Type B pancreatic cell (in vitro differentiated cells): ENCODE measurements at regions not wholly inside any gene's neighbourhood (a gene's known extent, or its start where the extent isn't known, plus 50 kb on each side); places are given as distances from the start of the nearest gene placed in this dataset.
A peak's percentile ranks its signal among the peaks of the same experiment; 100 is the strongest.
"Not testable (repeated sequence)": the region's sequence is repeated elsewhere in the genome, so short reads cannot be mapped to it uniquely, and the experiment has no call there.

ENCODE experiments used
- DNase-seq: peaks from one replicate; pipeline ENCODE4 v3.0.0; 2021; ENCODE audit warnings: mixed read lengths; ENCODE audit not compliant: unreplicated experiment; ENCODE audit errors: extremely low spot score
- H3K27ac Mint-ChIP-seq: 2 replicates; pipeline ENCODE4 v1.8.0; 2021; ENCODE audit warnings: mild to moderate bottlenecking, mixed read lengths
- H3K27me3 Mint-ChIP-seq: 2 replicates; pipeline ENCODE4 v1.8.0; 2021; ENCODE audit warnings: mixed read lengths
- H3K36me3 Mint-ChIP-seq: 2 replicates; pipeline ENCODE4 v1.8.0; 2021; ENCODE audit warnings: mixed read lengths
- H3K4me1 Mint-ChIP-seq: one replicate; pipeline ENCODE4 v1.8.0; 2021; ENCODE audit warnings: mixed read lengths; ENCODE audit not compliant: unreplicated experiment
- H3K4me3 Mint-ChIP-seq: 2 replicates; pipeline ENCODE4 v1.8.0; 2021; ENCODE audit warnings: mild to moderate bottlenecking, mixed read lengths
- H3K9me3 Mint-ChIP-seq: 2 replicates; pipeline ENCODE4 v1.8.0; 2021; ENCODE audit warnings: mixed read lengths
- TF ChIP-seq, protein P1 (sequence below): fragments of 200-600 bp; sonication (generic); conservative IDR thresholded peaks from 2 replicates; pipeline ENCODE4 v1.5.0; 2021; ENCODE audit warnings: antibody characterized with exemption, mild to moderate bottlenecking

- no peaks in the 10 kb centered on the region for H3K4me1 Mint-ChIP-seq
- DNase-seq: no peak
- no peak overlapping the region for H3K27ac Mint-ChIP-seq
- H3K27me3 Mint-ChIP-seq: no peaks in the 10 kb centered on the region
- TF ChIP-seq, protein P1, sequence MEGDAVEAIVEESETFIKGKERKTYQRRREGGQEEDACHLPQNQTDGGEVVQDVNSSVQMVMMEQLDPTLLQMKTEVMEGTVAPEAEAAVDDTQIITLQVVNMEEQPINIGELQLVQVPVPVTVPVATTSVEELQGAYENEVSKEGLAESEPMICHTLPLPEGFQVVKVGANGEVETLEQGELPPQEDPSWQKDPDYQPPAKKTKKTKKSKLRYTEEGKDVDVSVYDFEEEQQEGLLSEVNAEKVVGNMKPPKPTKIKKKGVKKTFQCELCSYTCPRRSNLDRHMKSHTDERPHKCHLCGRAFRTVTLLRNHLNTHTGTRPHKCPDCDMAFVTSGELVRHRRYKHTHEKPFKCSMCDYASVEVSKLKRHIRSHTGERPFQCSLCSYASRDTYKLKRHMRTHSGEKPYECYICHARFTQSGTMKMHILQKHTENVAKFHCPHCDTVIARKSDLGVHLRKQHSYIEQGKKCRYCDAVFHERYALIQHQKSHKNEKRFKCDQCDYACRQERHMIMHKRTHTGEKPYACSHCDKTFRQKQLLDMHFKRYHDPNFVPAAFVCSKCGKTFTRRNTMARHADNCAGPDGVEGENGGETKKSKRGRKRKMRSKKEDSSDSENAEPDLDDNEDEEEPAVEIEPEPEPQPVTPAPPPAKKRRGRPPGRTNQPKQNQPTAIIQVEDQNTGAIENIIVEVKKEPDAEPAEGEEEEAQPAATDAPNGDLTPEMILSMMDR: no peak
- H3K4me3 Mint-ChIP-seq: no peak overlapping the region
- no peaks in the 10 kb centered on the region for H3K36me3 Mint-ChIP-seq
- H3K9me3 Mint-ChIP-seq: peaks cover 13% of the 10 kb centered on the region
These were observed 121.7 kb upstream of the GLRA1 start for GRCh38 chr5:152046361-152046760.

DNA sequence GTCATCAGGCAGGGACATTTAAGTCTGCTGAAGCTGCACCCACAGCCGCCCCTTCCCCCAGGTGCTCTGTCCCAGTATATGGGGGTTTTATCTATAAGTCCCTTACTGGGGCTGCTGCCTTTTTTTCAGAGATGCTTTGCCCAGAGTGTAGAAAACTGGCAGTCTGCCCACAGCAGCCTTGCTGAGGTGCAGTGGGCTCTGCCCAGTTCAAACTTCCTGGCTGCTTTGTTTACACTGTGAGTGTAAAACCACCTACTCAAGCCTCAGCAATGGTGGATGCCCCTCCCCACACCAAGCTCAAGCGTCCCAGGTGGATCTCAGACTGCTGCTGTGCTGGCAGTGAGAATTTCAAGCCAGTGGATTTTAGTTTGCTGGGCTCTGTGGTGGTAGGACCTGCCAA, 114.2 kb upstream of the GLRA1 start:
- H3K27me3 Mint-ChIP-seq, H3K4me1 Mint-ChIP-seq, DNase-seq, H3K27ac Mint-ChIP-seq, H3K36me3 Mint-ChIP-seq, H3K4me3 Mint-ChIP-seq, H3K9me3 Mint-ChIP-seq: not testable (repeated sequence)

GRCh38 chr5:152026328-152027024, 101.8 kb upstream of the GLRA1 start:
- not testable (repeated sequence) for H3K36me3 Mint-ChIP-seq, H3K27ac Mint-ChIP-seq, DNase-seq, H3K4me3 Mint-ChIP-seq, H3K9me3 Mint-ChIP-seq, H3K27me3 Mint-ChIP-seq, H3K4me1 Mint-ChIP-seq

- H3K4me3 Mint-ChIP-seq: no peak overlapping the region
These were observed 91.8 kb upstream of the GLRA1 start for GRCh38 chr5:152016421-152016820.

GRCh38 chr5:152007653-152008335, 83.1 kb upstream of the GLRA1 start:
- peaks cover 25% of the 10 kb centered on the region for H3K4me1 Mint-ChIP-seq
- H3K27ac Mint-ChIP-seq: no peak overlapping the region
- H3K4me3 Mint-ChIP-seq: peak overlapping the region; percentile 32
- H3K9me3 Mint-ChIP-seq: no peaks in the 10 kb centered on the region
- no peaks in the 10 kb centered on the region for H3K36me3 Mint-ChIP-seq
- no peaks in the 10 kb centered on the region for H3K27me3 Mint-ChIP-seq
- TF ChIP-seq, protein P1: no peak
- no peak for DNase-seq

More at GRCh38 chr5:152016421-152016820, 91.8 kb upstream of the GLRA1 start:
- Mint-ChIP-seq H3K27ac (no peak overlapping the region), H3K4me1 (no peaks in the 10 kb centered on the region), H3K9me3 (peaks cover 5% of the 10 kb centered on the region), H3K36me3 (no peaks in the 10 kb centered on the region), H3K27me3 (no peaks in the 10 kb centered on the region)
- TF ChIP-seq, protein P1: no peak
- DNase-seq: no peak

- H3K4me3 Mint-ChIP-seq: no peak overlapping the region
- no peaks in the 10 kb centered on the region for H3K36me3 Mint-ChIP-seq
- DNase-seq: no peak
- H3K27ac Mint-ChIP-seq: no peak overlapping the region
- TF ChIP-seq, protein P1: no peak
- H3K9me3 Mint-ChIP-seq: peaks cover 3% of the 10 kb centered on the region
- no peaks in the 10 kb centered on the region for H3K27me3 Mint-ChIP-seq
- peaks cover 24% of the 10 kb centered on the region for H3K4me1 Mint-ChIP-seq
These were observed 79.4 kb upstream of the GLRA1 start for GRCh38 chr5:152004095-152004494.
